ENCODE measurements at regions not wholly inside any gene's neighbourhood (a gene's known extent, or its start where the extent isn't known, plus 50 kb on each side); places are given as distances from the start of the nearest gene placed in this dataset.

GRCh38 chr20:22429175-22430153 lies 154.9 kb downstream of the FOXA2 start (continued):
- TF ChIP-seq ZNF589 (CRISPR knock-in tag; conservative IDR thresholded peaks at IDR 0.05) (no peak), FOXA3 (CRISPR knock-in tag; IDR thresholded peaks at IDR 0.05) (peak; percentile 92), TMF1 (CRISPR knock-in tag; IDR thresholded peaks at IDR 0.05; ENCODE audit: low read depth) (no peak), ZBTB8A (CRISPR knock-in tag; IDR thresholded peaks at IDR 0.05; ENCODE audit: borderline replicate concordance, low read depth) (no peak), REL (CRISPR knock-in tag; conservative IDR thresholded peaks at IDR 0.05) (no peak), ZNF414 (CRISPR knock-in tag; IDR thresholded peaks at IDR 0.05) (peak; percentile 85; the same call in 1 of the 2 replicates), HOXA5 (CRISPR knock-in tag; IDR thresholded peaks at IDR 0.05) (peak; percentile 97), ZNF343 (CRISPR knock-in tag; IDR thresholded peaks at IDR 0.05) (peak; percentile 98), ZNF34 (CRISPR knock-in tag; IDR thresholded peaks at IDR 0.05; ENCODE audit: borderline replicate concordance) (no peak), ZNF383 (CRISPR knock-in tag; IDR thresholded peaks at IDR 0.05; ENCODE audit: borderline replicate concordance) (no peak), MIER2 (CRISPR knock-in tag; IDR thresholded peaks at IDR 0.05) (peak; percentile 47; the same call in 1 of the 2 replicates), GZF1 (CRISPR knock-in tag; IDR thresholded peaks at IDR 0.05) (0 out of 2 replicates have a peak, but pooled peaks have one; percentile 59), ZNF142 (CRISPR knock-in tag; IDR thresholded peaks at IDR 0.05) (no peak), ARID2 (CRISPR knock-in tag; IDR thresholded peaks at IDR 0.05; ENCODE audit: borderline replicate concordance) (no peak), NR2C2 (CRISPR knock-in tag; IDR thresholded peaks at IDR 0.05; ENCODE audit: borderline replicate concordance) (peak; percentile 71), STAT6 (CRISPR knock-in tag; IDR thresholded peaks at IDR 0.05; ENCODE audit: borderline replicate concordance) (peak; percentile 64; the same call in 1 of the 2 replicates), ZNF484 (CRISPR knock-in tag; IDR thresholded peaks at IDR 0.05; ENCODE audit: borderline replicate concordance, low read depth) (no peak), ZNF20 (CRISPR knock-in tag; IDR thresholded peaks at IDR 0.05) (peak; percentile 61; the same call in 1 of the 2 replicates), ETV5 (CRISPR knock-in tag; IDR thresholded peaks at IDR 0.05; ENCODE audit: borderline replicate concordance) (peak; percentile 48; the same call in 1 of the 2 replicates), ZNF670 (CRISPR knock-in tag; IDR thresholded peaks at IDR 0.05; ENCODE audit: borderline replicate concordance) (peak; percentile 74; the same call in 1 of the 2 replicates)

All from HepG2 (cell line).